Inferior parietal cortex (tissue), 1 donor: ENCODE measurements at regions not wholly inside any gene's neighbourhood (a gene's known extent, or its start where the extent isn't known, plus 50 kb on each side); places are given as distances from the start of the nearest gene placed in this dataset.
"Not testable (repeated sequence)": the region's sequence is repeated elsewhere in the genome, so short reads cannot be mapped to it uniquely, and the experiment has no call there.

Experiments used
- DNase-seq: peaks from one replicate; pipeline ENCODE4 v3.0.0-alpha.2; 2016; ENCODE audit errors: extremely low spot score

GRCh38 chr10:81439445-81439844 is 435.5 kb upstream of the NRG3 start:
- DNase-seq = no peak

GRCh38 chr10:81441624-81442023 is 433.4 kb upstream of the NRG3 start:
- DNase-seq = not testable (repeated sequence)

GRCh38 chr10:81444242-81444929 is 430.6 kb upstream of the NRG3 start:
- no peak for DNase-seq

GRCh38 chr10:81450651-81451050 is 424.3 kb upstream of the NRG3 start:
- no peak for DNase-seq

GRCh38 chr10:81472927-81473470 is 402.0 kb upstream of the NRG3 start:
- DNase-seq = no peak

- no peak for DNase-seq
These were observed 401.2 kb upstream of the NRG3 start for GRCh38 chr10:81473755-81474154.

- DNase-seq = no peak
These were observed 395.7 kb upstream of the NRG3 start for GRCh38 chr10:81479316-81479715.

- no peak for DNase-seq
These were observed 378.4 kb upstream of the NRG3 start for GRCh38 chr10:81496626-81497025.

GRCh38 chr10:81498011-81498551 is 376.9 kb upstream of the NRG3 start:
- no peak for DNase-seq

GRCh38 chr10:81502677-81503359 is 372.2 kb upstream of the NRG3 start:
- no peak for DNase-seq

GRCh38 chr10:81505777-81506176 is 369.2 kb upstream of the NRG3 start:
- not testable (repeated sequence) for DNase-seq

GRCh38 chr10:81514811-81515210 is 360.2 kb upstream of the NRG3 start:
- DNase-seq = no peak

- no peak for DNase-seq
These were observed 354.3 kb upstream of the NRG3 start for GRCh38 chr10:81520688-81521087.

- no peak for DNase-seq
These were observed 350.5 kb upstream of the NRG3 start for GRCh38 chr10:81524467-81524866.

- DNase-seq = no peak
These were observed 342.6 kb upstream of the NRG3 start for GRCh38 chr10:81532403-81532802.

GRCh38 chr10:81534991-81535390 is 340.0 kb upstream of the NRG3 start:
- DNase-seq = no peak

- DNase-seq = no peak
These were observed 333.5 kb upstream of the NRG3 start for GRCh38 chr10:81541517-81541916.

- no peak for DNase-seq
These were observed 328.8 kb upstream of the NRG3 start for GRCh38 chr10:81546243-81546642.

- DNase-seq = no peak
These were observed 326.8 kb upstream of the NRG3 start for GRCh38 chr10:81548160-81548559.

- no peak for DNase-seq
These were observed 310.9 kb upstream of the NRG3 start for GRCh38 chr10:81564143-81564542.

- no peak for DNase-seq
These were observed 305.5 kb upstream of the NRG3 start for GRCh38 chr10:81569488-81569887.

GRCh38 chr10:81570349-81570748 is 304.6 kb upstream of the NRG3 start:
- DNase-seq = no peak
